Endothelial cell of hepatic sinusoid (primary cell): ENCODE measurements at regions not wholly inside any gene's neighbourhood (a gene's known extent, or its start where the extent isn't known, plus 50 kb on each side); places are given as distances from the start of the nearest gene placed in this dataset.

Experiments used
- in situ Hi-C: cut with HindIII; loops from 2 replicates; pipeline ENCODE4 v1.10.0; 2017; ENCODE audit warnings: low sequenced_read_pairs

DNA sequence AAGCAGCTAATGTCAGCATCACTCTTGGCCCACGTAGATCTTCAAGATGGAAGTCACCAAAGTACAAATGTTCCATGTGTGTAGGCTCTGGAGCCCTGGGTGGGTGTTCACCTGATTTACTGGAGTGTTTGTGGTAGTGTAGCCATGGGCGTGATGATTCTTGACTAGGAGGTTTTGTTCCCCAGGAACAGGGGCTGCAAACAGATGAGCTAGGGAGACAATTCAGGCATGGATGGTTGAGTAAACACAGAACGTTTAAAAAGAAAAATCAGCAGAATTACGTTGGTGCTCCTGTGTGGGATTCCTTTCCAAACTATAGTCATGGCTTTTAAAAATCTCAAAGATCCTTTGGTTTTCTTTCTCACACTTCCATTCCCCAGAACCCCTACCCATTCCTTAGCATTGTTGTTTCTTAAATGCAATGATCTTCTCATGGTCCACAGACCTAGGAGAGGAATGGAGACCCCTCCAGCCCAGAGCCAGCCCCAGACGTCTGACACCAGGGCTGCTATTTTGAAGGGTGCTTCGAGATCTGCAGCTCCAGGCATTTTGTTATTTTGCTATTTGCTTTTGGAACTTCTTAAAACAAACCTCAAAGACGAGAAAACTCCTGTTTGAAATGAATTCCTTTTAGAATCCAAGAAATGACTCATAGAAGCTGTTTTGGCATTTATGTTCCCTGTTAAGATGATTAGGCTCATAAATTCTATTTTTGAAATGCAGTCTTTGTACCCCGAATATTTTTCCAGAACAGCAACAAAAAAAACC lies 115.1 kb downstream of the ETS2 start:
- in situ Hi-C loops: no loop called here

GRCh38 chr21:38918607-38919346 lies 113.0 kb downstream of the ETS2 start:
- in situ Hi-C loops: no loop called here

GRCh38 chr21:38917043-38917774 lies 111.5 kb downstream of the ETS2 start:
- in situ Hi-C loops: no loop called here

GRCh38 chr21:38916214-38916964 lies 110.7 kb downstream of the ETS2 start:
- in situ Hi-C loops: no loop called here

GRCh38 chr21:38915546-38915945 lies 109.8 kb downstream of the ETS2 start:
- in situ Hi-C loops: no loop called here

- in situ Hi-C loops: no loop called here
These were observed 109.0 kb downstream of the ETS2 start for GRCh38 chr21:38914528-38915293.

DNA sequence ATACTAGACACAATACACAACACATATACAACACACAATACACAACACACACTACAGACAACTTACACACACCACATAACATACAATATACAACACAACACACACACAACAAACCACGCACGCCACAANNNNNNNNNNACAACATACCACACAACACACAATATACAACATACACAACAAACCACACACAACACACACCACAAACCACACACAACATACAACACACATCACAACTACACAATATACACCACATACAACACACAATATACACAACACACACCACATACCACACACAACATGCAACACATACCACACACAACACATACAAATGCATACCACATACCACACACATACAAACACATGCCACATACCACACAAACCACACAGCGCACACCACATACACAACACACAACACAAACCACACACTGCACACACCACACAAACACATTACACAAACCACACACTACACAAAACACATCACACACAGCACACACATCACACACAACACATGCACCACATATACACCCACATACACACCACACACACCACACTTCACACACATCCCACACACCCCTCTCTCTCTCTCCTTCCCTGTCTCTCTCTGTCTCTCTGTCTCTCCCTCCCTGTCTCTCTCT lies 108.3 kb downstream of the ETS2 start:
- in situ Hi-C loops: no loop called here

DNA sequence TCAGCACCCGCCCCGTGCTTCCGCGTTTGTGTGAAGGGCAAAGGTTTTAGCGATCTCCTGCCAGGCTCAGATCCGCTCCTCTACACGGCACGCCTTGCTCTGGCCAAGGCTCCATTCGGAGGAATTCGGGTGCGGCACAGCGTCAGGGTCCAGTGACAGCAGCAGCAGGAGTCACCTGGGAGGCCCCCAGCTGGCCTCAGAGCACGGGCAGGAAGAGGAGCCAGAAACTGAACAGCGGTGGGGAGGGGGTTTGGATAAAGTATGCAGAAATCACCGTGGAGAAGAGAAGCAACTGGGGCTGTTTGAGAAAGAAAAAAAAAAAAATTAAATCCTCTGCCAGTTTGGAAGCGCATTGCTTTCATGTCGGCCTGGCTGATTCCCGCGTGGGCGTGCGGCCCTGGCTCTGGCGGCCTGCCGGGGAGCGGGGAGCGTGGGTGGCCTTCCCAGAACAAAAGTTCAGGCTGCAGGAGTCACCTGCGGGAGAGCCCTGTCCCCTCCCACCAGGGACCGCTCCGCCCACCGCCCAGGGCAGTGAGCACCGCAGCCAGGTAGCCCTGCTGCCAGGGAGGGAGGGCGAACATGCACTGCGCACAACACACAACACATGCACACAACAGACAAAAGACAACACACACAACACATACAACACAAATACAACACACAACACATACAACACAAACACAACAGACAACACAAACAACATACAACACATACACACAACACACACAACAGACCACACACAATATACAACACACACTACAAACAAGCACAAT lies 107.6 kb downstream of the ETS2 start:
- in situ Hi-C loops: no loop called here

DNA sequence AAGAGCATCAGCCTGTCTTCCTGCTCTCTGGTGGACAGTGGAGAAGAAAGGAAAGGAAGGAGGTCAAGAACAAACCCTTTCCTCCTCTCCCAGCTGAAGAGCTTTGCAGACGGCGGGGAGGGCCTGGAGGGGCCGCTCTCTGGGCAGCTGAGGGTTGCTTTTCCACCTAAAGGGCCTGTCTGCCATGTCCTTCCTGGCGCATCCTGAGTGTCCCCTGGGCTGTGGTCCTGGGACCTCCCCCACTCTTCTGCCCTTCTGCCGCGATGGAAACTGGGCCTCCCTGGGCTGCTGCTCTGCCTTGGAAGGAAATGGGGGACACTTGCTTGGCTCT lies 107.0 kb downstream of the ETS2 start:
- in situ Hi-C loops: no loop called here

DNA sequence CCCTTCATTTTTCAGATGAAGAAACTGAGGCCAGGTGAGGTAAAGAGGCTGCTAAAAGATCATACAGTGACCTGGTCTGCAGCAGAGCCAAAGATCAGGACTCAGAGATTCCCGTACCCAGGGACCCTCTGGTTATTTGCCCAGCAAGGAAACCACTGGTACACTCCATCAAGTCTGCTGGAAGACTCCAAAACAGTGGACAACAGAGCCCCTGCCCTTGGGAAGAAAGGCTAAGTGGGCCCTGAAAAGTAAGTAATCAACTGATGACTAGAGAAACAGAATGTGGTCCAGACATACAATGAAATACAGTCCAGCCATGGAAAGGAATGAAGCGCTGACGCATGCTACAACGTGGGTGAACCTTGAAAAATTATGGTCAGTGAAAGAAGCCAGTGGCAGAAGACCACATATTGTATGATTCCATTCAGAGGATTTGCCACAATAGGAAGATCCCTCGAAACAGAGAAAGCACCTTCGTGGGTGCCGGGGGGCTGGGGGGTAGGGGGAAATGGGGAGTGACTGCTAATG lies 106.4 kb downstream of the ETS2 start:
- in situ Hi-C loops: no loop called here

DNA sequence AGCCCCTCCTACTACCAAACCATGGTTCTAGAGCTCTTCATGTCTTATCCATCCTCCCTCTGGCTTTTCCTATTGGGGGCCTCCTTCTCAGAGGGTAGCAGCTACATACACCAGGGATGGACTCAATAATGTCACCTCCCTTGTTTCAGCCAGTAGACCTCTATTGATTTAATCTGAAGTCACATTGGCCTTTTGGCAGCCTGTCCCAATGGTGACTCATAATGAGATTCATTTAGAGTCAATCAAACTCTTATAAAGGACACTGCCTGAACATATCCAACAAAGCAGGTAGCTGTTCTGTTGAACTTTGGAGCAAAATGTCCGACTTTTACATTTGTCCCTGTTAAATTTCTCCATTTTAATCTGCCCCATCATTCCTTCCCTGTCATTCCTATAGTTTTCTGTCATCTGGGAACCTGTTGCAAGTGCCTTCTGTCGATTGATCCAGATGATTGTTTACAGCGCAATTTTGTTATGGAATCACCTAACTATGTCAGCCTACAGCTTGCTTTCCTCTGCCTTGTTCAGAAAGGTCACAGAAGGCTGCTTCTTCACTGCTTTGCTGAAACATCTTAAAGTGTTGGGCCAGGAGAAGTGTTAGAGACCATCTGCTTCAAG lies 105.9 kb downstream of the ETS2 start:
- in situ Hi-C loops: no loop called here

- in situ Hi-C loops: no loop called here
These were observed 104.8 kb downstream of the ETS2 start for GRCh38 chr21:38910390-38911067.

- in situ Hi-C loops: no loop called here
These were observed 104.2 kb downstream of the ETS2 start for GRCh38 chr21:38909929-38910328.

DNA sequence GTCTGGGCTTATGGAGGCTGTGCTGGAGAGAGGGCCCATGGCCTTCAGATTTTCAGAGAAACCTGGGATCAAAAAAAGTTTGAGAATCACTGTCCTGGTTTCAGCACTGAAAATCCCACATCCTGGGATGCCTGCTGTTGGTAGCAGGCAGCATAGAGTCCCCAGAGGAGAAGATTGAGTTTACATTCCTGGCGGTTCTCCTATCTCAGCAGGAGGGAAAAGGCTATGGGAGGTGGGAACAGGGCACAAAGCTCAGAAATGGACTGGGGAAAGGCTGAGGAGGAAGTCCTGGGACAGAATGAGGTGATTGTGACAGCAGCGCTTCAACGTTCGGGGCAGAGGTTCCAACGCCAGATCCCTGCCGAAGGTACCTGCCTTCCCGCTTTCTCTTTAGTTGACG lies 103.4 kb downstream of the ETS2 start:
- in situ Hi-C loops: no loop called here

DNA sequence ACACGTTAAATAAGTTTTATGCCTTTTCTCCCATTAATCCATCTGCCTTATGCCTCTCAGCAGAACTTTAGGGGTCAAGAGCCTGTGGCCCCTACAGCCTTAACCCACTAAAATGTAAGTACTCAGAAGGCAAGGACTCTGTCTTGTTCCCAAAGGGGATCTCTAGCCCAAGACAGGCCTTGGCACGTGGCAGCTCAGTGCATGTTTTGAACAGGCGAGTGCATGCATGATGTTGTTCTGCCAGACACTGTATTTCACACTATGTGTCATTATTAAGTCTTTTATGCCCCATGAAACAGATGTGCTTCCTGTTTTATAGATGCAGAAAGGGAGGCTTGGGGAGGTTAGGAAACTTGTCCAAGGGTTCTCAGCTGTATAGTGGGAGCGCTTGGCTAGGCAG lies 102.8 kb downstream of the ETS2 start:
- in situ Hi-C loops: no loop called here

DNA sequence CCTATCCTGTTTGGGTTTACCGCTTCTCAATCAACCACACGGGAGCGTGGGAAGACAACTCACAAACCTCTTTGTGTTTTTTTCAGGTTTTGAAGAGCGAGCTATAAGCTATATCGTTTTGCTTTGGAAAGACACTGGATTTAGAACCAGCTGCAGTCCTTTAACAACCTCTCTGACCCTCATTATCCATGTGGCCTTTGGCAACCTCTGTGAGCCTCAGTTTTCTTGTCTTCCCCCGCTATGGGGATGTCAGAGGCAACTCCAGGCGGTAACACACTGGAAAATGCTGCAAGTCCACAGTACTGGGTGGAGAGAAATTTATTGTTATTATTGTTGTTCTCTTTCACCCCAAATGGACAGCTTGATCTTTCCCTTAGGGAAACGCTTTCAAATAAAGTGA lies 100.0 kb downstream of the ETS2 start:
- in situ Hi-C loops: no loop called here

GRCh38 chr21:38905328-38905727 lies 99.6 kb downstream of the ETS2 start:
- in situ Hi-C loops: no loop called here

DNA sequence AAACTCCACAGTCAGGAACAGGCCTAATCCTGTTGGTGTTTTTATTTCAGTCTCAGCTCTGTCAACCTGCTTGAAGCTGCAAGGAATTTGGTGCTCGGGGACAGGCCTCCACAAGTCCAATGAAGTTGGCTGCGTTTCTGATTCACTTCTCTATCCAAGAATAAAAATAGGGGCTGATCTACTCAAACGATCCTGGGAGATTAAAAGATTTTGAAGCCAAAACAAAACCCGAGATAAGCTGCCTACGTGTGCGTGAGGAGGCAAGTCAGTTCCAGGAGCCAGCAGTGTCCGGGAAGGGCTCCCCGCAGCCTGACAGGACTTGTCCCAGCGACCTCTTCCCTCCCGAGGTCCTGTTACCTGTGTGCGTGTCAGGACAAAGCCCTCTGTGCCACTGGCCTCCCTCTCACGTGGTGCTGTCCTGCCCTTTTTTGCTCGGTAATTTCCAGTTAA lies 98.0 kb downstream of the ETS2 start:
- in situ Hi-C loops: no loop called here
